ENCODE measurements at regions not wholly inside any gene's neighbourhood (a gene's known extent, or its start where the extent isn't known, plus 50 kb on each side); places are given as distances from the start of the nearest gene placed in this dataset.

GRCh38 chr3:118337649-118338048 is 697.0 kb downstream of the IGSF11 start:
- no peak overlapping the region for H4K8ac ChIP-seq (ENCODE audit: low read depth, low read length)
- H3K9me3 ChIP-seq (ENCODE audit: insufficient read depth, low read depth, low read length), result peaks cover 11% of the 10 kb centered on the region
- H2AK5ac ChIP-seq (ENCODE audit: low read length), result no peak overlapping the region
- no peak overlapping the region for H3K14ac ChIP-seq (ENCODE audit: low read length)
- no peak overlapping the region for H3K4me3 ChIP-seq (ENCODE audit: low read depth, low read length)
- no peak overlapping the region for H2BK12ac ChIP-seq (ENCODE audit: low read length)
- no peak overlapping the region for H3K9ac ChIP-seq (ENCODE audit: low read length)
- no peak overlapping the region for H4K12ac ChIP-seq (ENCODE audit: low read depth, low read length)
- no peak overlapping the region for H2BK5ac ChIP-seq (ENCODE audit: low read depth, low read length, poor library complexity)
- H2BK120ac ChIP-seq (ENCODE audit: insufficient read depth, low read length, poor library complexity), result no peak overlapping the region
- H3K27ac ChIP-seq (ENCODE audit: low read depth, low read length), result no peak overlapping the region
- no peak overlapping the region for H3K4me2 ChIP-seq (ENCODE audit: low read length)
- no peak for DNase-seq
- H3K27me3 ChIP-seq (ENCODE audit: insufficient read depth, low read length), result no peaks in the 10 kb centered on the region
- H2AFZ ChIP-seq (ENCODE audit: insufficient read depth, low read length, poor library complexity), result no peak overlapping the region
- H3K79me1 ChIP-seq (ENCODE audit: low read length), result no peaks in the 10 kb centered on the region
- no peak overlapping the region for H3K18ac ChIP-seq (ENCODE audit: low read length)
- H3K4me1 ChIP-seq (ENCODE audit: control insufficient read depth in 1 of 2, insufficient read depth in 2 of 2, low read length in 2 of 2), result no peaks in the 10 kb centered on the region
- no peak overlapping the region for H4K91ac ChIP-seq (ENCODE audit: low read depth, low read length)
- H3K4ac ChIP-seq (ENCODE audit: low read depth, low read length), result no peak overlapping the region
- no peaks in the 10 kb centered on the region for H3K79me2 ChIP-seq (ENCODE audit: control insufficient read depth, insufficient read depth, low read length, poor library complexity)
- H3K36me3 ChIP-seq (ENCODE audit: control insufficient read depth in 1 of 2, insufficient read depth in 2 of 2, low read length in 2 of 2), result no peaks in the 10 kb centered on the region
- no peak overlapping the region for H3K23ac ChIP-seq (ENCODE audit: low read length)

GRCh38 chr3:118347396-118348168 is 687.1 kb downstream of the IGSF11 start:
- H2BK5ac ChIP-seq (ENCODE audit: low read depth, low read length, poor library complexity), result no peak overlapping the region
- no peak overlapping the region for H3K4me3 ChIP-seq (ENCODE audit: low read depth, low read length)
- no peak overlapping the region for H4K12ac ChIP-seq (ENCODE audit: low read depth, low read length)
- no peak overlapping the region for H3K4ac ChIP-seq (ENCODE audit: low read depth, low read length)
- H3K9me3 ChIP-seq (ENCODE audit: insufficient read depth, low read depth, low read length), result no peaks in the 10 kb centered on the region
- H2AK5ac ChIP-seq (ENCODE audit: low read length), result no peak overlapping the region
- H2AFZ ChIP-seq (ENCODE audit: insufficient read depth, low read length, poor library complexity), result no peak overlapping the region
- H3K36me3 ChIP-seq (ENCODE audit: control insufficient read depth in 1 of 2, insufficient read depth in 2 of 2, low read length in 2 of 2), result no peaks in the 10 kb centered on the region
- no peak for DNase-seq
- no peak overlapping the region for H2BK12ac ChIP-seq (ENCODE audit: low read length)
- H3K27me3 ChIP-seq (ENCODE audit: insufficient read depth, low read length), result no peaks in the 10 kb centered on the region
- H3K18ac ChIP-seq (ENCODE audit: low read length), result no peak overlapping the region
- no peak overlapping the region for H3K23ac ChIP-seq (ENCODE audit: low read length)
- H4K91ac ChIP-seq (ENCODE audit: low read depth, low read length), result no peak overlapping the region
- no peak overlapping the region for H4K8ac ChIP-seq (ENCODE audit: low read depth, low read length)
- no peak overlapping the region for H3K4me2 ChIP-seq (ENCODE audit: low read length)
- H2BK120ac ChIP-seq (ENCODE audit: insufficient read depth, low read length, poor library complexity), result no peak overlapping the region
- no peaks in the 10 kb centered on the region for H3K79me2 ChIP-seq (ENCODE audit: control insufficient read depth, insufficient read depth, low read length, poor library complexity)
- no peaks in the 10 kb centered on the region for H3K4me1 ChIP-seq (ENCODE audit: control insufficient read depth in 1 of 2, insufficient read depth in 2 of 2, low read length in 2 of 2)
- H3K79me1 ChIP-seq (ENCODE audit: low read length), result no peaks in the 10 kb centered on the region
- no peak overlapping the region for H3K14ac ChIP-seq (ENCODE audit: low read length)
- no peak overlapping the region for H3K9ac ChIP-seq (ENCODE audit: low read length)
- H3K27ac ChIP-seq (ENCODE audit: low read depth, low read length), result no peak overlapping the region

GRCh38 chr3:118348169-118348557 is 686.5 kb downstream of the IGSF11 start:
- no peak overlapping the region for H3K4me2 ChIP-seq (ENCODE audit: low read length)
- H3K27ac ChIP-seq (ENCODE audit: low read depth, low read length), result no peak overlapping the region
- no peaks in the 10 kb centered on the region for H3K79me1 ChIP-seq (ENCODE audit: low read length)
- no peak overlapping the region for H3K4me3 ChIP-seq (ENCODE audit: low read depth, low read length)
- no peak overlapping the region for H4K12ac ChIP-seq (ENCODE audit: low read depth, low read length)
- WGBS (ENCODE audit: extremely low coverage, insufficient coverage, insufficient read length), result no CpG with 5 or more reads among the region's 1 CpG
- no peak overlapping the region for H3K14ac ChIP-seq (ENCODE audit: low read length)
- no peak overlapping the region for H2AFZ ChIP-seq (ENCODE audit: insufficient read depth, low read length, poor library complexity)
- no peak overlapping the region for H2AK5ac ChIP-seq (ENCODE audit: low read length)
- no peak overlapping the region for H2BK120ac ChIP-seq (ENCODE audit: insufficient read depth, low read length, poor library complexity)
- H3K9me3 ChIP-seq (ENCODE audit: insufficient read depth, low read depth, low read length), result no peaks in the 10 kb centered on the region
- no peaks in the 10 kb centered on the region for H3K4me1 ChIP-seq (ENCODE audit: control insufficient read depth in 1 of 2, insufficient read depth in 2 of 2, low read length in 2 of 2)
- no peaks in the 10 kb centered on the region for H3K79me2 ChIP-seq (ENCODE audit: control insufficient read depth, insufficient read depth, low read length, poor library complexity)
- no peak overlapping the region for H2BK12ac ChIP-seq (ENCODE audit: low read length)
- H4K8ac ChIP-seq (ENCODE audit: low read depth, low read length), result no peak overlapping the region
- DNase-seq, result no peak
- H2BK5ac ChIP-seq (ENCODE audit: low read depth, low read length, poor library complexity), result no peak overlapping the region
- no peak overlapping the region for H4K91ac ChIP-seq (ENCODE audit: low read depth, low read length)
- H3K27me3 ChIP-seq (ENCODE audit: insufficient read depth, low read length), result no peaks in the 10 kb centered on the region
- H3K23ac ChIP-seq (ENCODE audit: low read length), result no peak overlapping the region
- no peaks in the 10 kb centered on the region for H3K36me3 ChIP-seq (ENCODE audit: control insufficient read depth in 1 of 2, insufficient read depth in 2 of 2, low read length in 2 of 2)
- no peak overlapping the region for H3K18ac ChIP-seq (ENCODE audit: low read length)
- no peak overlapping the region for H3K4ac ChIP-seq (ENCODE audit: low read depth, low read length)
- H3K9ac ChIP-seq (ENCODE audit: low read length), result no peak overlapping the region

GRCh38 chr3:118354556-118354955 is 680.1 kb downstream of the IGSF11 start:
- Histone ChIP-seq H4K91ac (ENCODE audit: low read depth, low read length) (no peak overlapping the region), H4K12ac (ENCODE audit: low read depth, low read length) (no peak overlapping the region), H3K4ac (ENCODE audit: low read depth, low read length) (no peak overlapping the region), H3K9me3 (ENCODE audit: insufficient read depth, low read depth, low read length) (peaks cover 6% of the 10 kb centered on the region), H2AFZ (ENCODE audit: insufficient read depth, low read length, poor library complexity) (no peak overlapping the region), H3K9ac (ENCODE audit: low read length) (no peak overlapping the region), H3K36me3 (ENCODE audit: control insufficient read depth in 1 of 2, insufficient read depth in 2 of 2, low read length in 2 of 2) (no peaks in the 10 kb centered on the region), H3K23ac (ENCODE audit: low read length) (no peak overlapping the region), H2BK5ac (ENCODE audit: low read depth, low read length, poor library complexity) (no peak overlapping the region), H3K27ac (ENCODE audit: low read depth, low read length) (no peak overlapping the region), H3K4me2 (ENCODE audit: low read length) (no peak overlapping the region), H3K4me1 (ENCODE audit: control insufficient read depth in 1 of 2, insufficient read depth in 2 of 2, low read length in 2 of 2) (no peaks in the 10 kb centered on the region), H4K8ac (ENCODE audit: low read depth, low read length) (no peak overlapping the region), H2AK5ac (ENCODE audit: low read length) (no peak overlapping the region), H3K79me1 (ENCODE audit: low read length) (no peaks in the 10 kb centered on the region), H3K27me3 (ENCODE audit: insufficient read depth, low read length) (no peaks in the 10 kb centered on the region), H3K79me2 (ENCODE audit: control insufficient read depth, insufficient read depth, low read length, poor library complexity) (no peaks in the 10 kb centered on the region), H3K4me3 (ENCODE audit: low read depth, low read length) (no peak overlapping the region), H3K18ac (ENCODE audit: low read length) (no peak overlapping the region), H2BK120ac (ENCODE audit: insufficient read depth, low read length, poor library complexity) (no peak overlapping the region), H3K14ac (ENCODE audit: low read length) (no peak overlapping the region), H2BK12ac (ENCODE audit: low read length) (no peak overlapping the region)
- DNase-seq, result no peak
- WGBS (ENCODE audit: extremely low coverage, insufficient coverage, insufficient read length), result no CpG with 5 or more reads among the region's 1 CpG

All from trophoblast cell (in vitro differentiated cells and primary cell).